Limb (tissue), 2 donors: ENCODE measurements at regions not wholly inside any gene's neighbourhood (a gene's known extent, or its start where the extent isn't known, plus 50 kb on each side); places are given as distances from the start of the nearest gene placed in this dataset.

Experiments
- DNase-seq, 2 donors: peaks; one replicate each; pipeline ENCODE4 v3.0.0-alpha.2; 2016; ENCODE audit errors: extremely low spot score in 2 of 2

DNA sequence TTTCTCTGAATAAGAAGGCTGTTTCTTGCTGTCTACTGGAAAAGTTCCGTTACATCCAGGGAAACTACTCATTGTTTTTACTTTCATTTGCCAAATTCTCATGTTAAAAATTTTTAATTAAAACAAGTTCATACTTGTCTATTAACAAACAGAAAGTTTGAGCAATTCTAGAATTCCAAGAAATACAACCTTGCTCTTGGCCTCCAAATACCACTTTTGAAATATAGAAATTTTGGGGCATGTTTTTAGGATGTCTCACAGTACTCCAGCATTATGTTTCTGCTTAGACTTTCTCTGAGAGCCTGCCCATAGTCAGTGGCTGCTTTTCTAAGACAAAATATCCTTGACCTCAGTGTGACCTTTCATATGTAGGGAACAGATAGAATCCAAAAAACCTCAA, 228.7 kb upstream of the RND3 start:
- no peak for DNase-seq

DNA sequence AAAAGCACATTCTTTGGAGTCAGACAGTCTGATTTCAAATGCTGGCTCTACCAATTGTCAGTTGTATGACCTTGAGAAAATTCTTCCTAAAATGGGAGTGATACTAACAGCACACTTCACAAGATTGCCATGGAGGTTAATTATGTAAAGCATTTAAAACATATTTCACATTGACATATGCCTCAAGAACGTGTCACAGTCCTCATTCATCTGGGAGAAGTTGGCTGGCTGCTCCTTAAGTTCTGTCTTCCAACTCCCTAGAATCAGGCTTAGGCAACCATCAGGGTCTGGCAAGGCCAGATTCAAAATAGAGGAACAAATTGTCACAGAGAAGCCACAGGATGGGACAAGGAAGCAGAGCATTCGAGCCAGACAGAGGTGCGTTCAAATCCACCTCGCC, 228.0 kb upstream of the RND3 start:
- no peak for DNase-seq

- DNase-seq, result no peak
Observed at GRCh38 chr2:150710916-150711315, 223.4 kb upstream of the RND3 start.

- no peak for DNase-seq
Observed at GRCh38 chr2:150710041-150710440, 222.6 kb upstream of the RND3 start.

DNA sequence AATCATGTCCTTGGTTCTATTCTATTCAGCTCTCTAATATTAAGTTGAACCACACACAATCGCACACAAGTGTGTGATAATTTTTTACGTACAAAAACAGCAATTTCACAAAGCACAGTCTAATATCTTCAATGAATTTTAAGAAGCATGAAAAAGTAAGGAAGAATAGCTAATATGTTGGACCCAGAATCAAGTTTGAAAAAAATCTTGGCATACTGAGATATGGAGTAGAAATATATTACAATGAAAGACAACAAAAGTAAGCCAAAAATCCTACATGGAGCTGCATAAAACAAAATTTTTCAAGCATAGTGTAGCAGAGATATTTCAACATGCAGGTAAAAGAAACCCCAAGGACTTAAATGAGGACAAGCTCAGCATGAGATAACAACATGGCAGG, 219.1 kb upstream of the RND3 start:
- no peak for DNase-seq

GRCh38 chr2:150705767-150706166, 218.3 kb upstream of the RND3 start:
- no peak for DNase-seq

DNA sequence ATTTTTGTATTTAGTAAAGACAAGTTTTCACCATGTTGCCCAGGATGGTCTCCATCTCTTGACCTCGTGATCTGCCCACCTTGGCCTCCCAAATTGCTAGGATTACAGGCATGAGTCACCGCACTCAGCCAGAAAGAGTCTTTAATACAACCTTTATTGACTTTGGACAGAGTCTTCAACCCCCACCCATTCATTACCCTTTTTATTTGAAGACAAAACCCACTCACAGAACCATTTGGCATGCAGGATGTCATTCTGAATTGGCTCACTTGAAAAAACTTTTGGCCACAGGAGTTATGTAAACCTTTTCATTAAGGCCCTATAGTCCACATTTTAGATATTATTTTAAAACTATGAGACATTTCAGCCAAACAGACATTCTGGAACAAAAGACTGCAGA, 217.9 kb upstream of the RND3 start:
- DNase-seq, result no peak

DNA sequence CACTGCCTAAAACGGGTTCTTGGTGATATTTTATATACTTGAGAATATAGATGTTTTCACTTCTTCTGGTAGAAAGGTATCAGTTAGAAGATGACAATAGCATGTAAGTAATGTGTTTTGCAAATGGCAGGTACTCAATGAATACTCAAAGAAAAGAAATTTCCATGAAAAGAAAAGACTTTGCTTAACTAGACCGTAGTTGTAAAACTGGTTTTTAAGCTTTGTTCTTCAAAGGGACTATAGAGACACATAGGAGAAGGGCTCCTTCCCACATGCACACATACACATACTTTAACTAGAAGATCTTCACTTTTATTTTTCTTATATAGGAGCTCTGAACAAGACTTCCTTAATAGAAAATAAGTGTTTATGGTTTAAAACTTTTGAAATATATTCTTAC, 215.3 kb upstream of the RND3 start:
- DNase-seq, result no peak

GRCh38 chr2:150700666-150701580, 213.5 kb upstream of the RND3 start:
- DNase-seq, result no peak

- DNase-seq, result no peak
Observed at GRCh38 chr2:150699218-150699617, 211.8 kb upstream of the RND3 start.

DNA sequence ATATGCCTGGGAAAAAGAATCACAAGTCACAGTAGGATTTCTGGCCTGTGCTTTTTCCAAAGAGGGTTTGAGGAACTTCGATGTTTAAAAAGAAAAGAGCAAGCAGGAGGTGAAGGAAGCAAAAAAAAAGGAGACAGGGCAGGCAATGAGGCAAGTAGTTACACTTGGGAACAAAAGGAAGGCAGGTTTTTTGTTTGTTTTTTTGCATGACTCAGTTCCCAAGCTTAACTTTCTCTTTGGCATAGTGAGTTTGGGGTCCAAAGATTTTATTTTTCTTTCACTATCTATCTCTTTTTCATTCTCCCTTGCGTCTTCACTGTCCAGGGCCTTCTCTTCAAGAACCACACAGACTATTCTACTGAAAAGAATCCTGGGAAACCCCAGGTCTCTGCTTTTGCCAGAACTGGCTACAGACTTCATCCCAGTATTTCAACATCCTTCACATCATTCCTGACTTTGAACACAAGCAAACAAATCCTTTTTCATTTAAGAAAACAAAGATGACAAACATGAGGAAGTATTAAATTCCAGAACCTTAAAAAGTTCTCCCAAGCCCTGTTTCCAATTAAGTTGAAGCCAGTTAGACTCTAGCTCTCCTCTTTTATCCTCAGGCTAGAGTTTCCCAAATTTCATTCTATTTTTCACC, 210.7 kb upstream of the RND3 start:
- DNase-seq, result no peak

DNA sequence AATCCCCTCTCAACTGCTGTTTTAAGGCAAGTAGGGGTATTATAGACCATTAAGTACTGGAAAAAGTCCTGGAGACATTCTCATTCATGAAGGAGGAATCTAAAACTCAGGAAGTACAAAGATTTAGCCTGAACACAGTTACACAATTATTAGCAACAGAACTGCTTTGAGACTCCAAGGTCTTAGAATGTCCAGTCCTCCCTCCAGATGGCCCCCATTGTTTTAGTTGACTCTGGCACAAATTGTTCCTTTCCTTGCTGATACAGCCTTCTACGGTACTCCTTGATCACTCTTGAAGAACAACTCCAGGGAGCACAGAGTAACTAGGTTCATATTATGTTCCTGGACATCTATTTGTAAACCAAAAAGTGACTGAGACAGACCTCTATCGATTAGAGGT, 210.1 kb upstream of the RND3 start:
- DNase-seq, result no peak

DNA sequence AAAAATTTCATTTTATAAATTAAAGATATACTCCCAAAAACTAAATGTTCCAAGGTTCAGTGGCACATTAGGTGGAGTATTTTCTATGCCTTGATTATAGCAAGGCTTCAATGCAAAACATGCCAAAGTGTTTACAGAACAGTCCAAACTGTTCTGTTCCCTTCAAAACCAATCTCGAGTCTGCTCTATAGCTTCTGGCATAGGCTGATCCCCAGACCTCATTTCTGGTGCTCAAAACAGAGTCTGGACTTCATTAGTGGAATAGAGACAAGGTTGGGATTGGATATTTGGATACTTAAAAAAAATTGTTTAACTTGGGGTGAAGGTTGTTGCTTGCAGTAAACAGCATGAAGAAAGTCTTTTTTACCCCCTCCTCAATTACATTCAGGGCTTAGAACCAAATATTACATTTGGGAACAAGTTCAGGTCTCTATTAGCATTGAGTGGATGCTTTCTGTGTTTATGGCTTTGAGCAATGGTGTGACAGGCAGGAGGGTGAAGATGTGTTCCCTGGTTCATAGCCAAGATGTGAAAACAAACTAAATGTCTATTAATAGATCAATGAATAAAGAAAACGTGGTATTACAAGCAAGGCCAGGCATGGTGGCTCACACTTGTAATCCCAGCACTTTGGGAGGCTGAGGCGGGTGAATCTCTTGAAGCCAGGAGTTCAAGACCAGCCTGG, 208.1 kb upstream of the RND3 start:
- DNase-seq, result no peak

GRCh38 chr2:150693556-150693955, 206.1 kb upstream of the RND3 start:
- no peak for DNase-seq

DNA sequence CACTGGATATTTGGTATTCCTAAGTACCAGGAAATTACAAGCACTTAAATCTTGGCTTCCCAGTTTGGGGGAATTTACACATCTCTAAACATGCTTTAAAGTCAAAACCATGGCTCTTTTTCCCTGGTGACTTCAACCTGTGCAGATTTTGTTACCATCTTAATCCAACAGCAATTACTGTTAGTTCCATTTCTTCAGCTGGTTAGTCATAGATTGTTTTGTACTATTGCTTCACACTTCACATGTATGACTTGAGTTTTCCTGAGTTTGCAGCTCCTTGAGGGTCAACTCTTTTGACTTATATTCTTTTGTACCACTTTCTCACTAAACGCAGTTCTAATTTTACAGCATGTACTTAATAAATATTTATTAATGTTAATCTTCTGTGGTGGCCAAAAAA, 203.4 kb upstream of the RND3 start:
- DNase-seq, result no peak

DNA sequence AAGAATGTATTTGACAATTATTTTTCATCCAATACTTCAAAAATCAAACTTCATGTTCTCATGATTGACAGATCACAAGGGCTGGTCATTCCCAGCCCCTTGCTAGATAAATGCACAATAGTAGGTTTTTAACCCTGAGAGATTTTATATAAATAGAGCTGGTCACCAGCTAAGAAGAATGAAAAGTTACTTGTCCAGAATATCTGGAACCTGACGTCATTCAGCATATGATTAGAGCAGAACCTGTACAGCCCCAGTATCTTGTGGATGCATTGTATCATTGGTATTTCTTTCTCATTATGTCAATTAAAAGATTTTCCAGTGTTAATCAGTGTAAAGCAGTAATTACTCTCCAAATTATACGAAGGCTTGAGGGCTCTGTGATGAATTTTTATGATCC, 202.8 kb upstream of the RND3 start:
- no peak for DNase-seq

DNA sequence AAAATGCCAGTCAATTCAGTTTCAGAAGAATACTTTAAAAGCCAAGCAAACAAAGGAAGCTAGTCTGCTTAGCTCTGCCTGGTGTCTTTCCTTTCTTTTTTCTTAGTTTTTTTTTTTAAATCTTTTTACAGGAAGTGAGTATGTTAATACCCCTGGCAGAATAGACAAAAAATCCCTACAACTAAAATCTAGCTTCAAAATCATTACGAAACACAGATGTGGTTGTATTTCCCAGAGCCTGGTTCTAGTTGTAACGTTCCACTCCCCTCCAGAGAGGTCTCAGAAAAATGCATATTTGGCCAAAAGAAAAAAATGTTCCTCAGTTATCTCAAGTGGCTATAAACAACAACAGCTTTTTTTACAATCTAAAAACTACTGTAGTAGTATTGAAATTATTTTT, 202.1 kb upstream of the RND3 start:
- DNase-seq, result no peak

GRCh38 chr2:150688016-150688415, 200.5 kb upstream of the RND3 start:
- no peak for DNase-seq

DNA sequence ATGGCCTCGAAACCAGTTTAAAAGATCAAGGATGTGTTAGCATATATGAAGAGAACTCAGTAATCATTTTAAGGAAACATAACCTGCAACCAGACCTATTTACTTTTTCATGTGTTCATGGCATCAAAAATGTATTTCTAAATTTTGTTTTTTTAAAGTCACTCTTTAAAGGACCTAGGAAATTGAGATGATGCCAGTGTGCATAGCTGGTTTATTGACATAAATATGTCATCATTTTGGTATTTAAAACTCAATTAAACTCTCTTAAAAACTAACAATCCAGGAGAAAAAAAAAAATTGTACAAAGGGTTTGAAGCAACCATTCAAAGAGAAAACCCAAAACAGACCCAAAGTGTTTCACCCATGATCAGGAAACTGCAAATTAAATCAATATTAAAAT, 198.9 kb upstream of the RND3 start:
- DNase-seq, result no peak

GRCh38 chr2:150681120-150681804, 193.8 kb upstream of the RND3 start:
- DNase-seq, result no peak

GRCh38 chr2:150679456-150680120, 192.1 kb upstream of the RND3 start:
- DNase-seq, result no peak
